Natural killer cell (primary cell): ENCODE measurements at regions not wholly inside any gene's neighbourhood (a gene's known extent, or its start where the extent isn't known, plus 50 kb on each side); places are given as distances from the start of the nearest gene placed in this dataset.

Source experiments
- ATAC-seq, 3 donors: fragments of 150-1000 bp in 2 of 3; fragments of 200-7000 bp in 1 of 3; cut with Tn5 transposase; 1 replicate in 1 of 3; 2 replicates in 2 of 3; pipeline ENCODE4 v1.10.0; 2021; ENCODE audit warnings: mild to moderate bottlenecking in 2 of 3, moderate library complexity in 2 of 3
- DNase-seq, 2 donors: peaks; one replicate each; pipeline versions ENCODE4 v3.0.0 to v3.0.0-alpha.2; 2013 to 2021; ENCODE audit warnings: mixed read lengths in 1 of 2
- H3K27ac ChIP-seq: one replicate; pipeline ENCODE4 v1.5.1; 2013; ENCODE audit warnings: mild to moderate bottlenecking, low read length
- H3K27me3 ChIP-seq: one replicate; pipeline ENCODE4 v1.6.1; 2013; ENCODE audit warnings: low read length; ENCODE audit not compliant: control insufficient read depth, insufficient read depth
- H3K36me3 ChIP-seq: one replicate; pipeline ENCODE4 v1.6.1; 2013; ENCODE audit warnings: low read length; ENCODE audit not compliant: control insufficient read depth, insufficient read depth
- H3K4me1 ChIP-seq: one replicate; pipeline ENCODE4 v1.6.1; 2013; ENCODE audit warnings: low read length; ENCODE audit not compliant: control insufficient read depth, insufficient read depth
- H3K4me3 ChIP-seq: one replicate; pipeline ENCODE4 v1.5.1; 2013; ENCODE audit warnings: low read length
- H3K9me3 ChIP-seq: one replicate; pipeline ENCODE4 v1.6.1; 2013; ENCODE audit warnings: low read length; ENCODE audit not compliant: control insufficient read depth, insufficient read depth
- H3K27ac Mint-ChIP-seq, 2 donors: one replicate each; pipeline ENCODE4 v1.8.0; 2022; ENCODE audit warnings: mild to moderate bottlenecking in 2 of 2, mixed read lengths in 2 of 2, moderate library complexity in 1 of 2
- H3K27me3 Mint-ChIP-seq, 2 donors: one replicate each; pipeline ENCODE4 v1.8.0; 2022; ENCODE audit warnings: low read depth in 2 of 2, mixed read lengths in 2 of 2
- H3K36me3 Mint-ChIP-seq: one replicate; pipeline ENCODE4 v1.8.0; 2022; ENCODE audit warnings: mixed read lengths
- H3K4me1 Mint-ChIP-seq, 2 donors: one replicate each; pipeline ENCODE4 v1.8.0; 2022; ENCODE audit warnings: mixed read lengths in 2 of 2
- H3K4me3 Mint-ChIP-seq: one replicate; pipeline ENCODE4 v1.8.0; 2022; ENCODE audit warnings: mild to moderate bottlenecking, moderate library complexity, mixed read lengths
- H3K9me3 Mint-ChIP-seq, 2 donors: one replicate each; pipeline ENCODE4 v1.8.0; 2022; ENCODE audit warnings: mixed read lengths in 2 of 2
- CTCF ChIP-seq: fragments of 200-600 bp; IDR thresholded peaks from one replicate; pipeline ENCODE4 v1.8.0; 2022; ENCODE audit warnings: antibody characterized with exemption
- WGBS: methylation state at CpG from one replicate; pipeline ENCODE4 v1.1.7; 2013; ENCODE audit warnings: missing lambda C conversion rate; ENCODE audit not compliant: insufficient coverage; 5-methylcytosine and 5-hydroxymethylcytosine counted together
- intact Hi-C: fragments of 100-400 bp; cut with micrococcal nuclease; formaldehyde crosslinking; loops from one replicate; pipeline ENCODE4 v1.14.2; 2022

GRCh38 chr10:28363376-28363775 is 60.5 kb upstream of the MPP7 start:
- Histone ChIP-seq H3K27me3 (no peaks in the 10 kb centered on the region), H3K4me1 (peaks cover 24% of the 10 kb centered on the region), H3K4me3 (no peak overlapping the region), H3K27ac (no peak overlapping the region), H3K9me3 (no peaks in the 10 kb centered on the region), H3K36me3 (no peaks in the 10 kb centered on the region)
- DNase-seq = no peak
- Mint-ChIP-seq H3K4me1 (peaks cover 21% of the 10 kb centered on the region in 2 donors), H3K36me3 (no peaks in the 10 kb centered on the region), H3K4me3 (no peak overlapping the region), H3K9me3 (no peaks in the 10 kb centered on the region), H3K27ac (no peak overlapping the region), H3K27me3 (no peaks in the 10 kb centered on the region)
- no peak for TF ChIP-seq CTCF
- ATAC-seq = no peak
- intact Hi-C loops = no loop called here

GRCh38 chr10:28365840-28366239 is 63.0 kb upstream of the MPP7 start:
- no peaks in the 10 kb centered on the region for H3K36me3 ChIP-seq
- 85% methylated on average over 2 of the region's 2 CpGs for WGBS
- no peaks in the 10 kb centered on the region for H3K9me3 Mint-ChIP-seq
- H3K36me3 Mint-ChIP-seq = no peaks in the 10 kb centered on the region
- DNase-seq (peak in 1 of 2 donors; percentile 30), ATAC-seq (no peak)
- H3K27ac ChIP-seq = peak overlapping the region; percentile 96
- peak overlapping the region; percentile 28 to 89 for H3K27ac Mint-ChIP-seq
- no peak overlapping the region for H3K4me3 ChIP-seq
- peaks cover 37% of the 10 kb centered on the region for H3K4me1 ChIP-seq
- H3K27me3 ChIP-seq = no peaks in the 10 kb centered on the region
- H3K4me3 Mint-ChIP-seq = no peak overlapping the region
- no peak for TF ChIP-seq CTCF
- H3K4me1 Mint-ChIP-seq = peaks cover 25 to 31% of the 10 kb centered on the region in 2 donors
- intact Hi-C loops = no loop called here
- no peaks in the 10 kb centered on the region for H3K27me3 Mint-ChIP-seq
- no peaks in the 10 kb centered on the region for H3K9me3 ChIP-seq

- H3K27me3 Mint-ChIP-seq = no peaks in the 10 kb centered on the region
- H3K27ac Mint-ChIP-seq = peak overlapping the region; percentile 89
- no peaks in the 10 kb centered on the region for H3K9me3 Mint-ChIP-seq
- 78% methylated on average over 7 of the region's 7 CpGs for WGBS
- H3K36me3 Mint-ChIP-seq = no peaks in the 10 kb centered on the region
- H3K4me1 Mint-ChIP-seq = peaks cover 25 to 31% of the 10 kb centered on the region in 2 donors
- ATAC-seq = no peak
- H3K27me3 ChIP-seq = no peaks in the 10 kb centered on the region
- no peaks in the 10 kb centered on the region for H3K9me3 ChIP-seq
- intact Hi-C loops = no loop called here
- DNase-seq = no peak
- H3K27ac ChIP-seq = peak overlapping the region; percentile 96
- H3K4me3 Mint-ChIP-seq = no peak overlapping the region
- no peak for TF ChIP-seq CTCF
- H3K4me3 ChIP-seq = no peak overlapping the region
- H3K36me3 ChIP-seq = no peaks in the 10 kb centered on the region
- peaks cover 37% of the 10 kb centered on the region for H3K4me1 ChIP-seq
Measured at GRCh38 chr10:28366994-28367393, 64.1 kb upstream of the MPP7 start.

- Mint-ChIP-seq H3K36me3 (no peaks in the 10 kb centered on the region), H3K4me3 (no peak overlapping the region), H3K4me1 (peaks cover 25 to 31% of the 10 kb centered on the region in 2 donors), H3K27ac (peak overlapping the region; percentile 89), H3K27me3 (no peaks in the 10 kb centered on the region), H3K9me3 (no peaks in the 10 kb centered on the region)
- H3K4me1 ChIP-seq = peaks cover 37% of the 10 kb centered on the region
- no peaks in the 10 kb centered on the region for H3K9me3 ChIP-seq
- intact Hi-C loops = no loop called here
- TF ChIP-seq CTCF = no peak
- peak overlapping the region; percentile 96 for H3K27ac ChIP-seq
- ATAC-seq = no peak
- 89% methylated on average over 9 of the region's 9 CpGs for WGBS
- H3K36me3 ChIP-seq = no peaks in the 10 kb centered on the region
- peak in 1 of 2 donors; percentile 25 for DNase-seq
- no peaks in the 10 kb centered on the region for H3K27me3 ChIP-seq
- H3K4me3 ChIP-seq = no peak overlapping the region
Measured at GRCh38 chr10:28367413-28367812, 64.5 kb upstream of the MPP7 start.
